Right lobe of liver (tissue), 4 donors: ENCODE measurements at regions not wholly inside any gene's neighbourhood (a gene's known extent, or its start where the extent isn't known, plus 50 kb on each side); places are given as distances from the start of the nearest gene placed in this dataset.

Source experiments
- POLR2A ChIP-seq: fragments of 450-650 bp; IDR thresholded peaks from one replicate; pipeline ENCODE4 v1.6.1; 2017; ENCODE audit warnings: antibody characterized with exemption, mild to moderate bottlenecking
- TF ChIP-seq, protein P1 (sequence below), 4 donors: fragments of 200-600 bp in 3 of 4; fragments of 450-650 bp in 1 of 4; IDR thresholded peaks; one replicate each; pipeline versions ENCODE4 v1.5.1 to v1.8.0; 2016 to 2022; ENCODE audit warnings: antibody characterized with exemption in 4 of 4, mild to moderate bottlenecking in 2 of 4
- donor health status: DM: no; HTN: no; CAD: no.
- donor health status: DM: no; HTN: no; CAD: no.
- donor health status: DM: no; HTN: yes; CAD: no.

DNA sequence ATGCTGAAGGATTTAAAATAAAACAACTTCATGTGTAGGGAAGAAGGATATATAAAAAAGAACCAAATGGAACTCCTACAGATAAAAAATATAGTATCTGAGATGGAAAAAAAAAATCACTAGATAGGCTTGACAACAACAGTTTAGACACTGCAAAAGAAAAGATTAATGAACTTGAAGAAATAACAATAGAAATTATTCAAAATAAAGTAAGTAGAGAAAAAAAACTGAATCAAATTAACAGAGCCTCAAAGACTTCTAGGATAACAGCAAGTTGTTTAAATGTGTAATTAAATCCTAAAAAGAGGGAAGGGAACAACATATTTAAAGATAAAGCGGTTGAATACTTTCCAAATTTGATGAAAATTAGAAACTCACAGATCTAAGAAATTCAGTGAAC lies 316.3 kb upstream of the ECI2 start:
- no peak for TF ChIP-seq POLR2A
- TF ChIP-seq, protein P1, sequence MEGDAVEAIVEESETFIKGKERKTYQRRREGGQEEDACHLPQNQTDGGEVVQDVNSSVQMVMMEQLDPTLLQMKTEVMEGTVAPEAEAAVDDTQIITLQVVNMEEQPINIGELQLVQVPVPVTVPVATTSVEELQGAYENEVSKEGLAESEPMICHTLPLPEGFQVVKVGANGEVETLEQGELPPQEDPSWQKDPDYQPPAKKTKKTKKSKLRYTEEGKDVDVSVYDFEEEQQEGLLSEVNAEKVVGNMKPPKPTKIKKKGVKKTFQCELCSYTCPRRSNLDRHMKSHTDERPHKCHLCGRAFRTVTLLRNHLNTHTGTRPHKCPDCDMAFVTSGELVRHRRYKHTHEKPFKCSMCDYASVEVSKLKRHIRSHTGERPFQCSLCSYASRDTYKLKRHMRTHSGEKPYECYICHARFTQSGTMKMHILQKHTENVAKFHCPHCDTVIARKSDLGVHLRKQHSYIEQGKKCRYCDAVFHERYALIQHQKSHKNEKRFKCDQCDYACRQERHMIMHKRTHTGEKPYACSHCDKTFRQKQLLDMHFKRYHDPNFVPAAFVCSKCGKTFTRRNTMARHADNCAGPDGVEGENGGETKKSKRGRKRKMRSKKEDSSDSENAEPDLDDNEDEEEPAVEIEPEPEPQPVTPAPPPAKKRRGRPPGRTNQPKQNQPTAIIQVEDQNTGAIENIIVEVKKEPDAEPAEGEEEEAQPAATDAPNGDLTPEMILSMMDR (IDR thresholded peaks at IDR 0.05) = no peak
